ENCODE measurements at regions not wholly inside any gene's neighbourhood (a gene's known extent, or its start where the extent isn't known, plus 50 kb on each side); places are given as distances from the start of the nearest gene placed in this dataset.
"Not testable (repeated sequence)": the region's sequence is repeated elsewhere in the genome, so short reads cannot be mapped to it uniquely, and the experiment has no call there.

GRCh38 chr4:164350061-164350460, 403.9 kb upstream of the SMIM31 start:
- intact Hi-C loops (cut with DNase I): no loop called here

GRCh38 chr4:164350716-164351115, 403.2 kb upstream of the SMIM31 start:
- H3K4me1 ChIP-seq; H3K36me3 ChIP-seq (ENCODE audit: insufficient read depth in 1 of 2, low read depth in 1 of 2); H3K4me3 ChIP-seq; H3K9me3 ChIP-seq; H3K27me3 ChIP-seq (ENCODE audit: insufficient read depth in 3 of 3, low read length in 2 of 3); H3K27ac ChIP-seq; DNase-seq; intact Hi-C loops (cut with DNase I); ATAC-seq: not testable (repeated sequence)
- WGBS, 3 donors: 97 to 98% (median 98%) methylated on average over 16 to 24 of the region's 24 CpGs

More at GRCh38 chr4:164350061-164350460, 403.9 kb upstream of the SMIM31 start:
- no peak for TF ChIP-seq CTCF (IDR thresholded peaks at IDR 0.05)
- no peaks in the 10 kb centered on the region for H3K4me1 ChIP-seq
- no peak for DNase-seq
- no peaks in the 10 kb centered on the region for H3K27me3 ChIP-seq (ENCODE audit: insufficient read depth in 3 of 3, low read length in 2 of 3)
- no peak overlapping the region for H3K27ac ChIP-seq
- H3K4me3 ChIP-seq: no peak overlapping the region
- no peak for ATAC-seq
- no peaks in the 10 kb centered on the region for H3K9me3 ChIP-seq
- H3K36me3 ChIP-seq (ENCODE audit: insufficient read depth in 1 of 2, low read depth in 1 of 2): no peaks in the 10 kb centered on the region

- ATAC-seq (no peak), DNase-seq (no peak)
- TF ChIP-seq CTCF (IDR thresholded peaks at IDR 0.05): no peak
- no peaks in the 10 kb centered on the region for H3K4me1 ChIP-seq
- no peak overlapping the region for H3K27ac ChIP-seq
- no peak overlapping the region for H3K4me3 ChIP-seq
- WGBS, 3 donors: 41 to 53% (median 51%) methylated on average over 2 of the region's 2 CpGs
- no peaks in the 10 kb centered on the region for H3K9me3 ChIP-seq
- intact Hi-C loops (cut with DNase I): no loop called here
- no peaks in the 10 kb centered on the region for H3K27me3 ChIP-seq (ENCODE audit: insufficient read depth in 3 of 3, low read length in 2 of 3)
- no peaks in the 10 kb centered on the region for H3K36me3 ChIP-seq (ENCODE audit: insufficient read depth in 1 of 2, low read depth in 1 of 2)
These were observed 396.0 kb upstream of the SMIM31 start for GRCh38 chr4:164357957-164358356.

- TF ChIP-seq CTCF (IDR thresholded peaks at IDR 0.05): no peak
- Histone ChIP-seq H3K36me3 (ENCODE audit: insufficient read depth in 1 of 2, low read depth in 1 of 2) (no peaks in the 10 kb centered on the region), H3K4me1 (no peaks in the 10 kb centered on the region), H3K27me3 (ENCODE audit: insufficient read depth in 3 of 3, low read length in 2 of 3) (no peaks in the 10 kb centered on the region), H3K9me3 (no peaks in the 10 kb centered on the region), H3K27ac (no peak overlapping the region), H3K4me3 (no peak overlapping the region)
- intact Hi-C loops (cut with DNase I): no loop called here
- WGBS, 3 donors: 66 to 89% (median 77%) methylated on average over 1 of the region's 1 CpG
- ATAC-seq (no peak), DNase-seq (no peak)
These were observed 395.5 kb upstream of the SMIM31 start for GRCh38 chr4:164358400-164358799.

GRCh38 chr4:164359881-164360280, 394.1 kb upstream of the SMIM31 start:
- H3K4me3 ChIP-seq: no peak overlapping the region
- H3K36me3 ChIP-seq (ENCODE audit: insufficient read depth in 1 of 2, low read depth in 1 of 2): no peaks in the 10 kb centered on the region
- no peaks in the 10 kb centered on the region for H3K9me3 ChIP-seq
- DNase-seq: no peak
- intact Hi-C loops (cut with DNase I): no loop called here
- no peak overlapping the region for H3K27ac ChIP-seq
- no peak for ATAC-seq
- 75 to 89% (median 79%) methylated on average over 6 of the region's 6 CpGs for WGBS, 3 donors
- H3K4me1 ChIP-seq: no peaks in the 10 kb centered on the region
- no peaks in the 10 kb centered on the region for H3K27me3 ChIP-seq (ENCODE audit: insufficient read depth in 3 of 3, low read length in 2 of 3)
- no peak for TF ChIP-seq CTCF (IDR thresholded peaks at IDR 0.05)

Data from psoas muscle (tissue), 7 donors.